ENCODE measurements at regions not wholly inside any gene's neighbourhood (a gene's known extent, or its start where the extent isn't known, plus 50 kb on each side); places are given as distances from the start of the nearest gene placed in this dataset.
"Not testable (repeated sequence)": the region's sequence is repeated elsewhere in the genome, so short reads cannot be mapped to it uniquely, and the experiment has no call there.

GRCh38 chr16:8048433-8048832 is 541.9 kb downstream of the TMEM114 start:
- Histone ChIP-seq H3K9ac (no peak overlapping the region), H4K20me1 (ENCODE audit: low read depth) (no peaks in the 10 kb centered on the region), H3K4me1 (no peaks in the 10 kb centered on the region), H2AFZ (replicated peaks) (no peak overlapping the region), H3K27me3 (no peaks in the 10 kb centered on the region), H3K9me3 (ENCODE audit: low read depth) (peaks cover 9% of the 10 kb centered on the region), H3K36me3 (no peaks in the 10 kb centered on the region), H3K4me3 (no peak overlapping the region), H3F3A (ENCODE audit: low read depth) (no peaks in the 10 kb centered on the region), H3K4me2 (no peak overlapping the region), H3K27ac (no peak overlapping the region), H3K79me2 (ENCODE audit: low read depth) (no peaks in the 10 kb centered on the region)
- peaks cover 4% of the 10 kb centered on the region for H3K27me3 Mint-ChIP-seq (ENCODE audit: insufficient read depth, low read depth)
- DNase-seq (ENCODE audit: low spot score), result no peak
- H3K4me3 Mint-ChIP-seq, result no peak overlapping the region
- no peaks in the 10 kb centered on the region for H3K4me1 Mint-ChIP-seq
- H3K9me3 Mint-ChIP-seq, result no peaks in the 10 kb centered on the region
- H3K27ac Mint-ChIP-seq, result no peak overlapping the region
- TF ChIP-seq EZH2phosphoT487 (IDR thresholded peaks at IDR 0.05) (no peak), CTCF (IDR thresholded peaks at IDR 0.05) (no peak), EZH2 (IDR thresholded peaks at IDR 0.05) (no peak)
- no peaks in the 10 kb centered on the region for H3K36me3 Mint-ChIP-seq

GRCh38 chr16:8047736-8048135 is 542.6 kb downstream of the TMEM114 start:
- Histone ChIP-seq H3K4me1 (no peaks in the 10 kb centered on the region), H2AFZ (replicated peaks) (no peak overlapping the region), H3K27ac (no peak overlapping the region), H3F3A (ENCODE audit: low read depth) (no peaks in the 10 kb centered on the region), H3K79me2 (ENCODE audit: low read depth) (no peaks in the 10 kb centered on the region), H3K9ac (no peak overlapping the region), H3K4me2 (no peak overlapping the region), H3K27me3 (no peaks in the 10 kb centered on the region), H3K9me3 (ENCODE audit: low read depth) (peaks cover 9% of the 10 kb centered on the region), H3K36me3 (no peaks in the 10 kb centered on the region), H4K20me1 (ENCODE audit: low read depth) (no peaks in the 10 kb centered on the region), H3K4me3 (no peak overlapping the region)
- Mint-ChIP-seq H3K36me3 (no peaks in the 10 kb centered on the region), H3K4me1 (no peaks in the 10 kb centered on the region), H3K27ac (no peak overlapping the region), H3K9me3 (no peaks in the 10 kb centered on the region), H3K4me3 (no peak overlapping the region), H3K27me3 (ENCODE audit: insufficient read depth, low read depth) (peaks cover 4% of the 10 kb centered on the region)
- DNase-seq (ENCODE audit: low spot score), result no peak
- TF ChIP-seq EZH2phosphoT487 (IDR thresholded peaks at IDR 0.05), result no peak
- TF ChIP-seq EZH2 (IDR thresholded peaks at IDR 0.05), result no peak
- TF ChIP-seq CTCF (IDR thresholded peaks at IDR 0.05), result no peak

GRCh38 chr16:8044796-8045195 is 545.5 kb downstream of the TMEM114 start:
- peaks cover 4% of the 10 kb centered on the region for H3K27me3 Mint-ChIP-seq (ENCODE audit: insufficient read depth, low read depth)
- no peak overlapping the region for H3K27ac Mint-ChIP-seq
- Histone ChIP-seq H3F3A (ENCODE audit: low read depth) (no peaks in the 10 kb centered on the region), H3K27me3 (no peaks in the 10 kb centered on the region), H3K9me3 (ENCODE audit: low read depth) (peaks cover 3% of the 10 kb centered on the region), H3K4me2 (no peak overlapping the region), H4K20me1 (ENCODE audit: low read depth) (no peaks in the 10 kb centered on the region), H3K4me1 (no peaks in the 10 kb centered on the region), H3K27ac (no peak overlapping the region), H2AFZ (replicated peaks) (no peak overlapping the region), H3K79me2 (ENCODE audit: low read depth) (no peaks in the 10 kb centered on the region), H3K9ac (no peak overlapping the region), H3K36me3 (no peaks in the 10 kb centered on the region), H3K4me3 (no peak overlapping the region)
- no peaks in the 10 kb centered on the region for H3K4me1 Mint-ChIP-seq
- TF ChIP-seq EZH2phosphoT487 (IDR thresholded peaks at IDR 0.05) (no peak), CTCF (IDR thresholded peaks at IDR 0.05) (no peak), EZH2 (IDR thresholded peaks at IDR 0.05) (no peak)
- no peaks in the 10 kb centered on the region for H3K36me3 Mint-ChIP-seq
- H3K4me3 Mint-ChIP-seq, result no peak overlapping the region
- DNase-seq (ENCODE audit: low spot score), result no peak
- no peaks in the 10 kb centered on the region for H3K9me3 Mint-ChIP-seq

GRCh38 chr16:8032406-8032805 is 557.9 kb downstream of the TMEM114 start:
- Histone ChIP-seq H3K9me3 (ENCODE audit: low read depth) (no peaks in the 10 kb centered on the region), H3K36me3 (no peaks in the 10 kb centered on the region), H3K79me2 (ENCODE audit: low read depth) (no peaks in the 10 kb centered on the region), H4K20me1 (ENCODE audit: low read depth) (no peaks in the 10 kb centered on the region), H3K4me3 (no peak overlapping the region), H2AFZ (replicated peaks) (no peak overlapping the region), H3K4me2 (no peak overlapping the region), H3K4me1 (no peaks in the 10 kb centered on the region), H3K27ac (no peak overlapping the region), H3K27me3 (no peaks in the 10 kb centered on the region), H3K9ac (no peak overlapping the region), H3F3A (ENCODE audit: low read depth) (no peaks in the 10 kb centered on the region)
- Mint-ChIP-seq H3K27ac (no peak overlapping the region), H3K27me3 (ENCODE audit: insufficient read depth, low read depth) (no peaks in the 10 kb centered on the region), H3K9me3 (no peaks in the 10 kb centered on the region), H3K4me3 (no peak overlapping the region), H3K4me1 (no peaks in the 10 kb centered on the region), H3K36me3 (no peaks in the 10 kb centered on the region)
- no peak for TF ChIP-seq CTCF (IDR thresholded peaks at IDR 0.05)
- no peak for TF ChIP-seq EZH2phosphoT487 (IDR thresholded peaks at IDR 0.05)
- TF ChIP-seq EZH2 (IDR thresholded peaks at IDR 0.05), result no peak
- no peak for DNase-seq (ENCODE audit: low spot score)

GRCh38 chr16:8030004-8030403 is 560.3 kb downstream of the TMEM114 start:
- not testable (repeated sequence) for H3K27me3 Mint-ChIP-seq (ENCODE audit: insufficient read depth, low read depth); DNase-seq (ENCODE audit: low spot score); H3K36me3 Mint-ChIP-seq; H3K27me3 ChIP-seq; H3K9ac ChIP-seq; H3K27ac ChIP-seq; H3F3A ChIP-seq (ENCODE audit: low read depth); H3K4me1 ChIP-seq; H3K9me3 ChIP-seq (ENCODE audit: low read depth); H3K79me2 ChIP-seq (ENCODE audit: low read depth); H3K4me1 Mint-ChIP-seq; H3K4me3 ChIP-seq; H3K9me3 Mint-ChIP-seq; H2AFZ ChIP-seq (replicated peaks); H3K27ac Mint-ChIP-seq; H3K4me3 Mint-ChIP-seq; H3K4me2 ChIP-seq; H4K20me1 ChIP-seq (ENCODE audit: low read depth); H3K36me3 ChIP-seq

All from neural progenitor cell (in vitro differentiated cells).